C1 segment of cervical spinal cord (tissue), 14 donors: ENCODE measurements at regions not wholly inside any gene's neighbourhood (a gene's known extent, or its start where the extent isn't known, plus 50 kb on each side); places are given as distances from the start of the nearest gene placed in this dataset.
"Not testable (repeated sequence)": the region's sequence is repeated elsewhere in the genome, so short reads cannot be mapped to it uniquely, and the experiment has no call there.

Experiments used
- DNase-seq, 14 donors: peaks; one replicate each; lab custom pipeline; 2025; lab: John Stamatoyannopoulos, UW

DNA sequence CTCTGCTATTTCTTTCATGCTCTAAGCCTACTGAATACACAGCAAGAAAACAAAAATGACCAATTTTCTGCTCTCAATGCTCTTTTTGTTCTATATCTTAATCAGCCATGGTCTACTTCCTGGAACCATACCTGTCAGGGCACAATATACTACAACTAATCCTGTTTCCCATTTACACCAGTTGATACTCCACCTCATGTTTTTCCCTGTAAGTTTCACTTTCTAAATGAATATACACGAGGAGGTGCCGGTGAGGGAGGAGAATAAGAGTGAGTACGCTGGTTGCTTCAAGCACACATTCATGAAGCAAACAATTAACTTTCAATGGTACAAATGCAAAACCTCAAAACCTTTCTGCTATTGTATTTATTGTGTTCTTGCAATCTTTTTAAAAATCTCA, 443.1 kb upstream of the ID4 start:
- DNase-seq: no peak

DNA sequence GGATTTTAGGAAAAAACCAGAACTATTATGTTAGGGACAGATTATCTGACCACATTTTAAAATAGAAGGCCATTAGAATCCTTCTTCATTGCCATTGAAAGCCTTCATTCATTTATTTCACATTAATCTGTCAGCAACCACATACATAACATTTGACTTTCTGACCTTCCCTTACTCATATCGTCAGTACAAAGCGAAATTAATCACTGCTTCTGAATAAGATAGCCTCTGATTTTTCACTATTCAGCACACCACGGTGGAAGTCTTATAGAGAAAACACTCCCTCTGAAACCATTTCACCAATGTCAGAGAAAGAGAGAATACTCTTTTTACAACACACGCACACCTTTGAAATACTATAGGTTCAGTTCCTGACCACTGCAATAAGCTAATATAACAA, 442.5 kb upstream of the ID4 start:
- no peak for DNase-seq

DNA sequence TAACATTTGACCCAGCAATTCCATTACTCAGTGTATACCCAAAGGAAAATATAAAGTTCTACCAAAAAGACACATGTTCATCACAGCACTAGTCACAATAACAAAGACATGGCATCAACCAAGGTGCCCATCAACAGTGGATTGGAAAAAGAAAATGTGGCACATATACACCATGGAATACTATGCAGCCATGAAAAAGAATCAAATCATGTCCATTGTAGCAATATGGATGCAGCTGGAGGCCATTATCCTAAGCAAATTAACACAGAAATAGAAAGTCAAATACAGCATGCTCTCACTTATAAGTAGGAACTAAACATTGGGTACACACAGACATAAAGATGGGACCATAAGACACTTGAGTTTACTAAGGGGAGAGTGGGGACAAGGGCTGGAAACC, 441.9 kb upstream of the ID4 start:
- DNase-seq: no peak

DNA sequence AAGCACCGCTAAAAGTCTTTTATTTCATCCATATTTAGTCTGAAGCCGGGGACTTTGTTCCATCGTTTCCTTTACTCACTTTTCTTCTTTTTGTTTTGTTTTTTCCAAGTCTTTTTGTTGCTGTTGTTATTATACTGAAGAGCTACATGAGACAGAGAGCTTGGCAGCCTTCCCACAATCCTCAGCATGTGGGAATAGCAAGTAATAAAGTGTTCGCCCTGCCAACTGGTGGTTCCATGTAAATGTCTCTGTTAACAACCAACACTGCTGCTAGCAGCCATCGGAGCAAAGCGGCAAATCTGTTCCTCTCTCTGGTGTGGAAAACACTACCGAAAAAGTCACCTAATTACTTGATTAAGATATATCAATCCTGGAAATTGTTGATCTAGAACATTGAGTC, 437.8 kb upstream of the ID4 start:
- peak in 7 of 14 donors; percentile 1 to 52 (median 5) for DNase-seq

DNA sequence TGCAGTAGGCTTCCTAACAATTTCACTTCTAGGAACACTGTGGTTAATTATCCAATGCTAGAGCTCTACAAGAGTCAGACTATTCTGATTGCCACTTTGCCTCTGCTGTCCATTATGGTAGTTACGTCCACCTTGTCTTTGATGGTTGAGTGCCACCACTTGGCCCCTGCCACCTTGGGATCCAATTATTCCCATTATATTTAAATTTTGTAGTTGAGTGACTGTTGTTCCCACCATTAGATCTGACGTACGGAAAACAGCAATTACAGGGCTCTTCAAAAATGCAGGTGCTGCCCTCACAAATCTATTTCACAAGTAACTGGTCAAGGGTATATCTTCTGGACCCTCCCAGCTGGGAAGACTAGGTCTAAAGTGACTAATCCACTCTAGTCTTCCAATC, 432.3 kb upstream of the ID4 start:
- not testable (repeated sequence) for DNase-seq

DNA sequence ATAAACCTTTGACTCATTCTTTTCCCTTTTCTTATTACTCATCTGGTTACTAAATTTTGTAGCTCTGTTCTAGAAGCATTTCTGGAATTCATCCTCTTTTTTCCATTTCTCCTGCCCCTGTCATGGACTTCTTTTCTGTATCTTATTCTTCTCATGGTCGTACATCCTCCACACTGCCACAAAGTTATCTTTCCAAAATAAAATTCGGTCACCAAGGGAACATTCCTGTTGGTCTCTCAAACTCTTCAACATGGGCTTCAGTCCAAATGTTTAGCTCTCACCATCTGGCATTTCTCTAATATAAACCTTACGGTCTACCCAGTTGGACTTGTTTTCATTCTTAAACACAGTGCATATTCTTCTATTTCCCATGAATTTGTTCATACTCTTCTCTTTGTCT, 428.8 kb upstream of the ID4 start:
- DNase-seq: no peak

DNA sequence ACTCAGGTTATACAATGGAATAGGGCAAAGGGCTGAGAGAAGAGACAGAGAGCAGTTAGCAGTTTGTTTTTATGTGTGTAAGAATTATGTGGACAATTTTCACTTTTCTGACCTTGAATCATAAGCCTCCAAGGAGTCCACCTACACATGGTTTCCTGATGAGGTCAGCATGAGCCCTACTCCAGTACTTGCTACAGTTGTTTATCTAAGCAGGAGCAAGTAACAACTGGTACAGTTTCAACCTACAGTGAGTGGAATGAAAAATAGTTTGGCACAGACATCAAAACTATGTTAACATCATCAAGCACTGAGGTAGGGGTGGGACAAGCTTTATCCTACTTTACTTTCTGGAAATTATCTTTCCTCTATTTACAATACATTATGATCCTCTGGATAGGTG, 426.7 kb upstream of the ID4 start:
- no peak for DNase-seq

DNA sequence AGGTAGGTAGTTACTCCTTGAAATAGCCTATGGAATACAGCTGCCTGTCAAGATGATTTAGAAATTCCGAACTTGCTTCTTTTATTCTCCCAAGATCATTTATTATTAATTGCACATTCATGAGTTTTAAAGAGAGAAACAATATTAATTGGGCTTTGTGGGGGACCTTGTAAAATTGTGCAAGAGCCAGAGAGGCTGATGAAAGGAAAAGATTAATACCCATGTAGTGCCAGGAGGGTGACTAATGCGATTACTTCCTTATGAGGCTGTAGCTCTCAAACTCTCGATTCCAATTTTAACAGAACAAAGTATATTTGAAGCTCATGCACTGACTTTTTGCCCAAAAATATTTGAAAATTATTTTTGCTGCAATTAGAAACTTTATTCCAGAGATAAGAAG, 423.8 kb upstream of the ID4 start:
- no peak for DNase-seq

DNA sequence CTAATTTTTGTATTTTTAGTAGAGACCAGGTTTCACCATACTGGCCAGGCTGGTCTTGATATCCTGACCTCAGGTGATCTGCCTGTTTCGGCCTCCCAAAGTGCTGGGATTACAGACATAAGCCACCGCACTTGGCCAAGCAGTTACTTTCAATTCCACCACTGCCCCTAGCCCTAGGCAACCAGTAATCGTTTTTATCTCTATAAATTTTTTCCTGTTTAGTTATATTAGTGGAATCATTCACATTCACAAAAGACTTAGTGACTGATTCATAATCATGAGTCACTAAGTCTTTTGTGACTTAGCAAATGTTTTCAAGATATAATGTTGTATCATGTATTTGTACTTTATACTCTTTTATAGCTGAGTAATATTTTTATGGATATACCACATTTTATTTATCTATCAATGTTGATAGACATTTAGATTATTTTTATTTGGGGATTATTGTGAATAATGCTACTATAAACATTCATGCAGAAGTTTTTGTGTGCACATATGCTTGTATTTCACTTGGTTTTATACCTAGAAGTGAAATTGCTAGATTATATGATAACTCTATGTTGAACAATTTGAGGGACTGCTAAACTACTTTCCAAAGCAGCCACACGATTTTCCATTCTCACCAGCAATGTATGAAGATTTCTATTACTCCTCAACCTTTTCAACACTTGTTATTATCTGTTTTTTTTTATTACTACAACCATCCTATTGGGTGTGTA, 421.4 kb upstream of the ID4 start:
- DNase-seq: no peak

DNA sequence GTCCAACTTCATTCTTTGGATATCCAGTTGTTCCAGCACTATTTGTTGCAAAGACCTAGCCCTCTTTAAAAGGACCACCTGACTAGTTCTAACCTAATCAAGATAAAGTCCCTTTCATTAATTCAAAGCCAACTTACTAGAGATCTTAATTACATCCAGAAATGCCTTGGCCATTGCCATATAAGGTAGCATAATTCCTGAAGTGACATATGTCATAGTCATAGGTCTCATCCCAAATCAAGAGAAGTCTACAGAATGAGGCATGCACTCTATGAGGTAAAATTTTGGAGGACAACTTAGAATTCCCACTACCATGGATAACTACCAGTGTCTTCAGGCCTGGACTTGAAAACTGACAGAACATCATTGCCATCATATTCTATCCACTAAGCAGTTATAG, 420.4 kb upstream of the ID4 start:
- DNase-seq: no peak

DNA sequence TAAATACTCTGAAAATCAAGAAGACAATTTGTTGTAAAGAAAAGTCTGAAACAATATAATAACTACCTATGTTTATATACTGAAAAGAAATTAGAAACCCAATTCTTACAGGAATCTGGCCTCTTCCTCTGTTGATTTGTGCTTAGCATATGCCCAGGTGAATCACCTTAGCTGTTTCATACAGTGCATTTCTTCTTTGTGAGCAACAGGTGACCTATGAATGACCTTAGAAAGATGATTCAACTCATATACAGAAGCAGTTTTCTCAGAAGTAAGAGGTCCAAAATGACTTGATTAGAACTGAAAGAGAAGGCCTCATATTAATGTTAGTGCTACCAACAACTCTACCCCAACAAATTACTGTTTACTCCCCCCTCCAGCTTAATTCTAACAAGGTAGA, 419.5 kb upstream of the ID4 start:
- no peak for DNase-seq

DNA sequence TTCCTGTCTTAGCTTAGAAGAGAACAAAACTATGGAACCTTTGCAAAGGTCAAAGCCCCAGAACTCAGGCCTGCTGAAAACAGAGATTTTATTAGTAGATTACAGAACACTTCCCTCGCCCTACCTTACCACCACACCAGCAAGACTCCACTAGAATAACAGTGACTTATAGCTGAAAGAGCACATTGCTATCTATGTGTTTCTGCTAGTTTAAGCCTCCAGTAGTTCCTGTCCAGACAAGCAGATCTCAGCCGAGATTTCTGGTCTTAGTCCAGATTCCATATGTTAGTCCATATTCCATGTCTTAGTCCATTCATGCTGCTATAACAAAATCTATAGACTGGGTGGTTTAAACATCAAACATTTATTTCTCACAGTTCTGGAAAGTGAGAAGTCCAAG, 412.3 kb upstream of the ID4 start:
- no peak for DNase-seq

DNA sequence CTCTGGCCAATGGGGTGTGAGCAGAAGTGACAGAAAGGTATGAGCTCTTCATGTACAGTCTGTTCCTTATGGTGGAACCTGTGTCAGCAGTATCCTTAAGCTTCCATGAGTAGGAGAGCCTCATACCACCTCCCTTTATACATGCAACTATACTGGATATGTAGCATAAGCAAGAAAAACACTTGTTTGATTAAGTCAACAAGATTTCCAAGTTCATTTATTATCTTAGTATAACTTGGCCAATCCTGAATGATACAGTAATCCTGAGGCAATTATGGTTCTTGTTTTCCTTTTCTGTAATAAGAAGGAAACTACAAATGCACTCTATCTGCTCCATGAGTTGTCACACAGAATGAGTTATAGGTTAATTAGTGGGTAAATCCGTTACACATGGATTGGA, 409.6 kb upstream of the ID4 start:
- no peak for DNase-seq

DNA sequence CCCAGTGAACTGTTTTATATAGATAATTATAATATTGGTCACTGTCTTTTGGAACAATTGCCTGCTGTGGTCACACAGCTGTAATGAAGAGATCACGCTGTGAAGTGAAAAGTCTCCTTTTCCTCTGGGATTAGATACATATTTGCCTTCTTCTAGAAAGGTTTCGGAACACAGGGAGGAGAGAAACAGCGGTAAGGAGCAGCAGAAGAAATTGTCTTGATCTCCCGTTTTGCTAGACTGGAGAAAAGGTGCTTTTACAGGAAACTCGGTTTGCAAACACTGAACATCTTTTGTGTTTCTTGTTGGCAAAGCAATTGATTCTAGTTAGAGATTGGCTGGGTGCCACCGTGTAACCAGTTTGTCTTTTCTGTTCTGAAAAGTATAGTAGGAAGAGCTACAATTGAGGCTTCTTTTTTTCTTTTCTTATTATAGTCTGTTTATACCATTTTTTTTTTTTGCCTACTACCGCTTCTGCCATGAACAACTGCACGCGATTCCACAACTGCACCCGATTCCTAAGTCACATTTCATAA, 404.1 kb upstream of the ID4 start:
- DNase-seq: peak in 1 of 14 donors; percentile 1

DNA sequence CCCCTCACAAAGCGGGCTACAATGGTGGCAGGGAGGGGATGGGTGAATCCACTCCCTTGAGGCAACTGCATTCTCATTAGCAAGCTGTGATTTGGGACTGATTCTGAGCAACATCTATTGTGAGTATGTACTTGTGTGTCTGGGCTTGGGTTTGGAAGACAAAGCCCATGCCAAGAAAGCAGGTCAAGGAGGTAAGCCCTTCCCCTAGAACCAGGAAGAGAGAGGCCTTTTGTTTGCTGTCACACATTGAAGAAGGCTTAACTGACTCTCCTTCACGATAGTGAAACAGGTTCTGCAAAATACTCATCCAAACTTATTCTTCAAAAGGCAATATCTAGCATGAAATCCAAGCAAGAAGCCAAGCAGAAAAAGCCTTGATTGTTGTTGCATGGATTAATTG, 403.1 kb upstream of the ID4 start:
- no peak for DNase-seq

DNA sequence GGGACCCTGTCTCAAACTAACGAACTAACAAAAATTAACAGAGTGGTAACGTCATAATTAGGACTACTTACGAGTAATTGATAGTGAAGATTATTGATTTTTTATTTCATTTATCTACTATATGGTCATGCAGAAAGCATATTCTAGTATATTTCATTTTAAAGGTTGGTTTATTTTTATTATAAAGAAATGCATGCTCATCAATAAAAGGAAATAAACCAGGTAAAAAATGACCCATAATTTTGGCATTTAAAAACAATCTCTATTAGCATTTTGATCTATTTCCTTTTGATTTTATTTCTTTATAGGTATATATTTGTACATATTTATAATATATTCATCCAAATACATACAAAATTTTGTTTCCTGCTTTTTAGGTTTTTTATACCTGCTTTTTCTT, 401.4 kb upstream of the ID4 start:
- DNase-seq: no peak

DNA sequence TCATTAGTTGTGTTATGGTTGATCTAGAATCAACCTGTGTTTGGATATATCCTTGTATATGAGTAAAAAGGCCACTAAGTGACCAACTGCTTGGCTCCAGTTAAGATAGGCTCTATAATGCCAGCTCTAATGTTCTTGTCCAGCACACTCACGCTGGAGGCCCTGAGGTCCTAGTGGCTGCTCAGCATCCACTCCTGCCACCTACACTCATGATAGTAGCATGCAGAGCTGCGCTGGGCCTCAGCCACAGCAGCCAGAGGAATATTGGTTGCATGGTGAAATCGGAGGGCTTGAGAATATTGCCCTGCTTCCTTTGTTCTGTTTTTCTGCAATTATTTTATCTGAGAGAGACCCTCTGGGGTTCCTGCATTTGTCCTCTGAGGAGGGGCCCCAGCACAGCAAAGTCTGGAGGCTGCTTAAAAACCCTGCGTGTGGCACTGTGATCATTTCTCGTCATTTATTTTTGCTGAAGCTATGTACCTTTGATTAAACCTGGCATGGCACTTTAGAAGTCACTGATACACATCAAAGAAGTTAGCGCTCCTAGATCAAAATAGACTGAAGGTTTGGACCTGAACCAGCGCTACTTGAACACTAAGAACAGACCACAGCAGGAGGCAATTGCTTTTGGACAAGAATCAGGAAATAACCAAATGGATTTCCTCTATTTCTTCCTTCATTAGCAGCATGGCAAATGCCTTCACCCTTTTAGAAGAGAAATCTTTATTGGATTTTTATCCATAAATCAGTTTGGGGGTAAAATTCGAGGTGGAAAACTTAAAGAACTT, 398.4 kb upstream of the ID4 start:
- no peak for DNase-seq

DNA sequence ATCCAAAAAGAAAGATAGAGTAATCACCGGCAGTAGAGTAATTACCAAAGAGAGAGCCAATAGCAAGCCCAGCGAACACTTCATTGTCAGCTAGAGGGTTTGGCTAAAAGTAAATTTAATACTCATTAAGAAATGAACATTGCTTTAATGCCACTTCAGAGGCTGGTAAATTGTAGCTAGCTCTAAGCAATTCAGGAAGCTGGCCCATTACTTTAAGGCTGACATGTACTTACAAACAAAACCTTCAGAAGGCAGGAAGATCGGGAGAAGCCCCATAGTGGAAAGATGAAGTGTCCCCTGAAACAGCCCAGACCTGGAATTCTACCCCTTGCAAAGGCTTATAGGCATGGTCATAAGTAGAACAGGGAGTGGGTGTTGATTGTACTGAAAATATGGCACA, 396.6 kb upstream of the ID4 start:
- no peak for DNase-seq

DNA sequence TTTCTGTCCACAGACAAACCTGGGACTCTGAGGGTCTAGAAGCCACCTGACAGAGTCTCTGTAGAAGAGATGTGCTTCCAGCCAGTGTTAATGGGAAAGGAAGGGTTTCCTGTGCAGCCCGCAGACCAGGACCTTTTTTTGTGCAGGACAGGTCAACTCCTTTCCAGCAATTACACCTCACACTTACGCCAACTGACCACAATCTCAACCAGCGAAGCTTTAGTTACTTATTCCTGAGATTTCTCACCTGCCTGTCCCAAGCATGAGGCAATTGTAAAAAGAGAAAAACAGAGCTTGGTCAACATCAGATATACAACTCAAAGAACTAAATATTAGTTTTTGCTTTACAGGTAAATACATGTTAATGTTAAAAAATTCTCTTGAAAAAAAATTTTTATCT, 393.8 kb upstream of the ID4 start:
- no peak for DNase-seq

DNA sequence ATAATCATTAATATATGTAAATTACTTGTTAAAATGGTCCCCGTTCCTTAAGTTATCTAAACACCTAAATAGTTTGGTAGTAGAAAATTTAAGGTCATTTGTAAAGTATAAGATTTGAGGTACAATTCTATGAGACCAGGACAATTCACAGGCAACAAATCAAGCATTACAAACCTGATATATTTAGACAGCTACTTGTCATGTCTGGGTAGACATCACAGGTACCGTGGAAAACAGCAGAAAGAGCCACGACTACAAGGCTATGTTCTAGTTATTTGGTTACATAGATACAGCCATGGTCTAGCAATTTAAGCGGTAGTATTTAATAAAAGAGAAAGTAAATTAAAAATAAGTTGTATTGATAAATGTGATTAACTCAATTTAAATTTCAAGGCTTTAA, 393.1 kb upstream of the ID4 start:
- DNase-seq: no peak

DNA sequence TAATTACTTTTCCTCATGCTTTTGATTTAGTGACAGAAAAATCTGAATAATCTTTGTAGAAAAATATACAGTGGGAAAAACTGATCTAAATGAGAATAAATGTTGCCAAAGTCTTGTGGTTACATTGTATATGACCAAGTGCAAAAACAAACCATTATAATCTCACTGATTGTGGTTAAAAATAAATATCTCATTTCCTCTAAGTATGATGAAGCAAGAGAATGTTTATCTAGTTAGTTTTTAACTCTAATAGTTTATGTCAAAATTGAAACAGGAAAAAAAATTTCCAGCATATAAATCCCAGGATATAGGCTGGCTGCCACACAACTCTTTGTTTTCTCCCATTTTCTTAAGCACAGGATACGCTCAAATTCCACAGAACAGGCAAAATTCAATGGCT, 392.7 kb upstream of the ID4 start:
- no peak for DNase-seq

DNA sequence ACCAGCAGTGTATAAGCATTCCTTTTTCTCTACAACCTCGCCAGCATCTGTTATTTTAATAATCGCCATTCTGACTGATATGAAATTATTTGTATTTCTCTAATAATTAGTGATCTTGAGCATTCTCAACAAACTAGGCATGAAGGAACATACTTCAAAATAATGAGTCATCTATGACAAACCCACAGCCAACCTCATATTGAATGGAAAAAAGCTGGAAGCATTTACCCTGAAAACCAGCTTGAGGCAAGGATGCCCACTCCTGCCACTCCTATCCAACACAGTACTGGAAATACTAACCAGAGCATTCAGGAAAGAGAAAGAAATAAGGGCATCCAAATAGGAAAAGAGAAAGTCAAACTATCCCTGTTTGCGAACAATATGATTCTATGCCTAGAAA, 390.6 kb upstream of the ID4 start:
- no peak for DNase-seq

DNA sequence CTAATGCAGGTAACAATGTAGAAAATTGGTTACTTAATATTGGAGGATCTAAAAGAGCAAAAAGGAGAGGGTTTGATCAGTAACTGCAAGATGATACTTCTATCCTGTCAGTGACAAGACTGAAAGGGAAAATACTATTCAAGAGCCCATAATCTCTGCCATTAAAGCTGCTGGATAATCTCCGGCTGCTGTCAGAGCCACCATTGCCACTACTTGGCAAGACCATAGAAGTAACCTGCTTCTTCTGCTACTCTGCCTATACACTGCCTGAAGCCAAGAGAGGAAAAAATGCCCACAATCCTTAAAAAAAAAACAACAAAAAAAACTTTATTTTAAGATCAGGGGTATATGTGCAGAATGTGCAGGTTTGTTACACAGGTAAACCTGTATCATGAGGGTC, 386.5 kb upstream of the ID4 start:
- no peak for DNase-seq
